A673 (cell line): ENCODE measurements at regions not wholly inside any gene's neighbourhood (a gene's known extent, or its start where the extent isn't known, plus 50 kb on each side); places are given as distances from the start of the nearest gene placed in this dataset.

Experiments used
- BruUV-seq: library from RNA; stranded (reverse); fragments of 400-500 nt; replicated peaks from 2 replicates; lab custom pipeline; 2021; lab: Mats Ljungman, UMichigan
- CTCF ChIA-PET: fragments of 300-600 bp; sonication (Branson Sonifier 250); formaldehyde crosslinking; loops from one replicate; lab custom pipeline; 2022; ENCODE audit warnings: antibody characterized with exemption; lab: Charles Lee
- POLR2A ChIA-PET: fragments of 300-600 bp; sonication (Branson Sonifier 250); formaldehyde crosslinking; loops from one replicate; lab custom pipeline; 2022; ENCODE audit warnings: antibody characterized with exemption; ENCODE audit not compliant: low non-redundant PET; lab: Charles Lee
- DNase-seq: peaks from one replicate; pipeline ENCODE4 v3.0.0-alpha.2; 2015; ENCODE audit warnings: low spot score
- H3K27ac ChIP-seq: fragments of 200-600 bp; sonication (generic); 2 replicates; pipeline ENCODE4 v1.5.1; 2016; ENCODE audit warnings: mixed run types, low read depth, mild to moderate bottlenecking, mixed read lengths, antibody characterized with exemption, low read length; ENCODE audit not compliant: poor library complexity, severe bottlenecking
- H3K27me3 ChIP-seq: fragments of 200-600 bp; sonication (generic); replicated peaks from 2 replicates; pipeline ENCODE4 v1.6.1; 2017; ENCODE audit warnings: mixed run types, low read depth, mild to moderate bottlenecking, mixed read lengths, antibody characterized with exemption, low read length; ENCODE audit not compliant: insufficient read depth, poor library complexity
- H3K36me3 ChIP-seq: fragments of 200-600 bp; sonication (generic); 2 replicates; pipeline ENCODE4 v1.6.1; 2016; ENCODE audit warnings: mixed run types, mild to moderate bottlenecking, mixed read lengths, antibody characterized with exemption, low read length; ENCODE audit not compliant: insufficient read depth, poor library complexity, severe bottlenecking
- H3K4me1 ChIP-seq: fragments of 200-600 bp; sonication (generic); 2 replicates; pipeline ENCODE4 v1.6.1; 2017; ENCODE audit warnings: mixed run types, mild to moderate bottlenecking, mixed read lengths, antibody characterized with exemption, low read length; ENCODE audit not compliant: insufficient read depth, poor library complexity, severe bottlenecking
- H3K4me3 ChIP-seq: fragments of 200-600 bp; sonication (generic); 2 replicates; pipeline ENCODE4 v1.5.1; 2016; ENCODE audit warnings: low read depth, mixed run types, mild to moderate bottlenecking, mixed read lengths, low read length; ENCODE audit not compliant: poor library complexity, severe bottlenecking
- H3K9me3 ChIP-seq: fragments of 200-600 bp; sonication (generic); 2 replicates; pipeline ENCODE4 v1.6.1; 2016; ENCODE audit warnings: mixed run types, low read depth, mild to moderate bottlenecking, mixed read lengths, antibody characterized with exemption, low read length; ENCODE audit not compliant: poor library complexity, severe bottlenecking
- CTCF ChIP-seq: fragments of 300-800, 200-600 bp; sonication (generic); conservative IDR thresholded peaks from 2 replicates; pipeline ENCODE4 v1.5.1; 2017; ENCODE audit warnings: low read depth, mild to moderate bottlenecking, antibody characterized with exemption, low read length, moderate library complexity, mixed read lengths
- EZH2 ChIP-seq: fragments of 200-600 bp; sonication (generic); IDR thresholded peaks from 2 replicates; pipeline ENCODE4 v1.6.1; 2017; ENCODE audit warnings: borderline replicate concordance, low read depth, mild to moderate bottlenecking, mixed read lengths, antibody characterized with exemption, low read length; ENCODE audit not compliant: poor library complexity, severe bottlenecking
- intact Hi-C: fragments of 100-400 bp; cut with micrococcal nuclease; formaldehyde crosslinking; loops from one replicate; pipeline ENCODE4 v1.10.0; 2022; ENCODE audit not compliant: unreplicated experiment

GRCh38 chr11:37788141-37788877 lies 1190.3 kb upstream of the RAG2 start:
- Histone ChIP-seq H3K27me3 (no peaks in the 10 kb centered on the region), H3K27ac (no peak overlapping the region), H3K36me3 (no peaks in the 10 kb centered on the region), H3K4me3 (no peak overlapping the region), H3K4me1 (no peaks in the 10 kb centered on the region), H3K9me3 (peaks cover 18% of the 10 kb centered on the region)
- no TSS peak for BruUV-seq
- CTCF ChIA-PET = no interaction called here
- TF ChIP-seq EZH2 (no peak), CTCF (no peak)
- DNase-seq = peak; percentile 22
- intact Hi-C loops = no loop called here
- POLR2A ChIA-PET = no interaction called here

DNA sequence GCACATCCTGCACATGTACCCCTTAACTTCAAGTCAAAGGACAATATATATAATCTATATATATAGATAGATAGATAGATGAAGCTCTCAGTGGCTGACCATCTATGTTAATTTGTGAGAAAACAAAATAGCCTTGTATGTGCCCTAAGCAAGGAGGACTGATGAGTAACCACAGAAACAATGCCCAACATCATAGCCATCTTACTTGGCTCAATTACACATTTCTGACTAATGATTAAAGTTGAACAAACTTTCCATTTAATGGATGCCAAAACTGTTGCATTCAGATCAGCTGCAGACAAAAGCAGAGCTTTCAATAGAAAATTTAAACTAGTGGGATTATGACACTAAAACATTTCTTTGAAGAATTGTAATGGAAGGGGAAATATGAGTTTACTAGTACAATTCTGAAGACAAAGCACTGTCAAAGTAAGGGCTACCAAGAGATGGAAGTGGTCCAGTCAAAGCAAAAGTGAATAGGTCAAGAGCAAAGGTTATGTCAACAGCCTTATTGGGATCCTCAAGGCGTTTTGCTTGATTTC lies 1188.2 kb upstream of the RAG2 start:
- no peak for DNase-seq
- Histone ChIP-seq H3K4me1 (no peaks in the 10 kb centered on the region), H3K4me3 (no peak overlapping the region), H3K9me3 (peaks cover 32% of the 10 kb centered on the region), H3K27ac (no peak overlapping the region), H3K27me3 (no peaks in the 10 kb centered on the region), H3K36me3 (no peaks in the 10 kb centered on the region)
- BruUV-seq = no TSS peak
- TF ChIP-seq CTCF (no peak), EZH2 (no peak)
- intact Hi-C loops = no loop called here
- ChIA-PET POLR2A (no interaction called here), CTCF (no interaction called here)

GRCh38 chr11:37774441-37774840 lies 1176.4 kb upstream of the RAG2 start:
- intact Hi-C loops = no loop called here
- Histone ChIP-seq H3K4me3 (no peak overlapping the region), H3K27me3 (no peaks in the 10 kb centered on the region), H3K4me1 (no peaks in the 10 kb centered on the region), H3K36me3 (no peaks in the 10 kb centered on the region), H3K27ac (no peak overlapping the region), H3K9me3 (no peaks in the 10 kb centered on the region)
- TF ChIP-seq CTCF = no peak
- TF ChIP-seq EZH2 = no peak
- ChIA-PET CTCF (no interaction called here), POLR2A (no interaction called here)
- BruUV-seq = no TSS peak
- no peak for DNase-seq
